ENCODE measurements at regions not wholly inside any gene's neighbourhood (a gene's known extent, or its start where the extent isn't known, plus 50 kb on each side); places are given as distances from the start of the nearest gene placed in this dataset.

DNA sequence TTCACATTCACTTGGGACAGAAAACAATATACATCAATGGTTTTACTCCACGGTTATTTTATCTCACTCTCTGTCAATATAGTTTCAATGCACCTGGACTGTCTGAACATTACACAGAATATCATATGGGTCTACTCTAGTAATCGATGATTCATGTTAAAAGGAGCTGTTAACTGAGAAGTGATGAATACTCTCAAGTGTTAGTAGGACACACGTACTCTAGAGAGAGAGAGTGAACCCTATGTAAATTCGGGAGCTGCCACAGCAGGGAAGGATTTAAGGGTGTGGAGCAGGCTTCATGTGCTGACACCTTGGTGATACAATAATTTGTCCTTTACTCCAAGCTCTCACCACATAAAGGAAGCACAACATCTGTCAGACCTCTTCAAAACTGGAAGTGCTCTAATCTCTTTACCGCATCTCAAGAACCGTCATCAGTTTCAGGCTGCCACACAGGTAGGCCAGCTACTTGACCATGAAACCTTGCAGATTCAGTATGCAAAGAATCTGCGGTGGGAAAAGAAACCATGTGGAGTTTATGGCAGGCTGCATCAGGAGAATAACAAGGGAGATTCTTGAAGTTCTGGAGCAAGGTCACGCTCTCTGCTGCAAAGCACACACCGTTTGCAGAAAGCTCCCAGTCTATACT, 199.2 kb upstream of the TMC3 start:
- no peak overlapping the region for H3K4me3 ChIP-seq (ENCODE audit: low read depth, low read length)
- H3K27me3 ChIP-seq (ENCODE audit: control insufficient read depth, insufficient read depth, low read length): no peaks in the 10 kb centered on the region
- CTCF ChIA-PET: interaction anchor here (0.8 kb wide), 1 partner anchor 10 kb away, joined by 3 read pairs; no protein-coding TSS in a partner anchor
- no peak for DNase-seq (ENCODE audit: low read depth)
- no peaks in the 10 kb centered on the region for H3K36me3 ChIP-seq (ENCODE audit: control insufficient read depth, insufficient read depth, low read length)
- TF ChIP-seq, protein P1, sequence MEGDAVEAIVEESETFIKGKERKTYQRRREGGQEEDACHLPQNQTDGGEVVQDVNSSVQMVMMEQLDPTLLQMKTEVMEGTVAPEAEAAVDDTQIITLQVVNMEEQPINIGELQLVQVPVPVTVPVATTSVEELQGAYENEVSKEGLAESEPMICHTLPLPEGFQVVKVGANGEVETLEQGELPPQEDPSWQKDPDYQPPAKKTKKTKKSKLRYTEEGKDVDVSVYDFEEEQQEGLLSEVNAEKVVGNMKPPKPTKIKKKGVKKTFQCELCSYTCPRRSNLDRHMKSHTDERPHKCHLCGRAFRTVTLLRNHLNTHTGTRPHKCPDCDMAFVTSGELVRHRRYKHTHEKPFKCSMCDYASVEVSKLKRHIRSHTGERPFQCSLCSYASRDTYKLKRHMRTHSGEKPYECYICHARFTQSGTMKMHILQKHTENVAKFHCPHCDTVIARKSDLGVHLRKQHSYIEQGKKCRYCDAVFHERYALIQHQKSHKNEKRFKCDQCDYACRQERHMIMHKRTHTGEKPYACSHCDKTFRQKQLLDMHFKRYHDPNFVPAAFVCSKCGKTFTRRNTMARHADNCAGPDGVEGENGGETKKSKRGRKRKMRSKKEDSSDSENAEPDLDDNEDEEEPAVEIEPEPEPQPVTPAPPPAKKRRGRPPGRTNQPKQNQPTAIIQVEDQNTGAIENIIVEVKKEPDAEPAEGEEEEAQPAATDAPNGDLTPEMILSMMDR (IDR thresholded peaks at IDR 0.05; ENCODE audit: insufficient read depth, low read depth, low read length): no peak
- POLR2A ChIA-PET: no interaction called here

DNA sequence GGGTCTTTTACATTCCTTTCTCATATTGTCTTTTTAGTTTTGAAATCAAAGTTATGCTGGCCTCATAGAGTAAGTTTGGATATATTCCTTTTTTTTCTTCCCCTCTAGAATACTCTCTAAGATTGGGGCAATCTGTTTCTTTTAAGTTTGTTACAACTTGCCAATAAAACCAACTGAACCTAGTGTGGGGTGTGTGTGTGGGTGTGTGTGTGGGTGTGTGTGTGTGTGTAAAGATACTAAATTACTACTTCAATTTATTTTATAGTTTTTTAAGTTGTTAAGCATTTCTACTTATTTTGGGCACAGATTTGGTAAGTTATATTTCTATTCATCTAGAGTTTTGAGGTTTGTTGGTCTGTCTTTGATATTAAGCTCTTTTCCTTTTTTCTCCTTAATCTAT, 198.2 kb upstream of the TMC3 start:
- CTCF ChIA-PET: no interaction called here
- TF ChIP-seq, protein P1 (IDR thresholded peaks at IDR 0.05; ENCODE audit: insufficient read depth, low read depth, low read length): no peak
- POLR2A ChIA-PET: no interaction called here
- no peak for DNase-seq (ENCODE audit: low read depth)
- Histone ChIP-seq H3K36me3 (ENCODE audit: control insufficient read depth, insufficient read depth, low read length) (no peaks in the 10 kb centered on the region), H3K4me3 (ENCODE audit: low read depth, low read length) (no peak overlapping the region), H3K27me3 (ENCODE audit: control insufficient read depth, insufficient read depth, low read length) (no peaks in the 10 kb centered on the region)

DNA sequence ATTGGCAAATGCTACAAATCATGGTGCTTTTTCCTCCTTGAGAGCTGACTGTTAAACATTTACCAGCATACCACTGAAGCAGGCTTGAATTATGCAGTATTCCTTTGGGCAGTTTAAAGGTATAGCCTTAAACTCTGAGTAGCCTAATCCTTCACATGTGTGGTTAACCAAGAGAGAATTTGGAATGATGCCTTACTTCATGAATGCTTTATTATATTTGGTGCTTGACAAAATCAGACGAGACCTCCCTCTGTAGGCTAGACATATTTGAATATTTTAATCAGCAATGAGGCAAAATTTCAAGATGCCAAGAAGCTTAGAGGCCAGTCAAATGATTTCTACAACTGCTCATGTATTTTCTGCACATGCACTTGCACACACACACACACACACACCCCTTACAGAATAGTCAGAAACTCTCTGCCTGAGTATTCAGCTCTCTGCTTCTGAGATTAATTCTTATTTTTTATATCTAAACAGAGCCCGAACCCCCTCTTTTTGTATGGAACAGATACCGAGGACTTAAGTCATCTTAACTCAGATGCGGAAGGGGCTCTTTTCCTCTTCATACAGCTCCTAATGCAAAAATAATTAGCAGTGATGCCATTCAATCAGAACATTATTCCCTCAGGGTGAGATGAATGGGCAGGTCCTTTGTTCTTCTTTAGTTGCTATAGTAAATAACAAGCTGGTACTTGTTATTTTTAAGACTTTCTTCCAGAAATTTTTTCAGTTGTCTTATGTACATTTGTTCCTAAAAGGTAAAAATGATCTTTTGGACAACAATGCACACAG, 195.5 kb upstream of the TMC3 start:
- DNase-seq (ENCODE audit: low read depth): no peak
- TF ChIP-seq, protein P1 (IDR thresholded peaks at IDR 0.05; ENCODE audit: insufficient read depth, low read depth, low read length): no peak
- CTCF ChIA-PET: no interaction called here
- no peaks in the 10 kb centered on the region for H3K36me3 ChIP-seq (ENCODE audit: control insufficient read depth, insufficient read depth, low read length)
- H3K4me3 ChIP-seq (ENCODE audit: low read depth, low read length): no peak overlapping the region
- POLR2A ChIA-PET: no interaction called here
- H3K27me3 ChIP-seq (ENCODE audit: control insufficient read depth, insufficient read depth, low read length): no peaks in the 10 kb centered on the region

DNA sequence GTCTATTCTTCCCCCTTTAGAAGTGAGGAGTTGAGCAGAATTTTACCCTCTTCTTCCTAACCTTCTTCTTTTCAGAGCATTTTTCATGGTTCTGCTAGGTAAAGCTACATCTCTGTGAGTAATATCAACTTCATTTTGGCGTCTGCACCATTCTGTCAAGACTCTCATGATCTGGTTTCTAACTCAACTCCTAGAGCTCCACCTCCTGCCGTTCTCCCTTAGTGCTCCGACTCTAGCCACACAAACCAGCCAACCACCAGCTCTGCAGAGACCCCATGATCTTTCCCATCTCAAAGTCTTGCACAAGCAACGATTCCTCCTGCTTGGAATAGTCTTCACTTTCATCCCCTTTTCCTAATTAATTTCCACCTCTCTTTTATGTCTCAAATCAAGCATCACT, 193.9 kb upstream of the TMC3 start:
- ChIA-PET POLR2A (no interaction called here), CTCF (no interaction called here)
- TF ChIP-seq, protein P1 (IDR thresholded peaks at IDR 0.05; ENCODE audit: insufficient read depth, low read depth, low read length): no peak

DNA sequence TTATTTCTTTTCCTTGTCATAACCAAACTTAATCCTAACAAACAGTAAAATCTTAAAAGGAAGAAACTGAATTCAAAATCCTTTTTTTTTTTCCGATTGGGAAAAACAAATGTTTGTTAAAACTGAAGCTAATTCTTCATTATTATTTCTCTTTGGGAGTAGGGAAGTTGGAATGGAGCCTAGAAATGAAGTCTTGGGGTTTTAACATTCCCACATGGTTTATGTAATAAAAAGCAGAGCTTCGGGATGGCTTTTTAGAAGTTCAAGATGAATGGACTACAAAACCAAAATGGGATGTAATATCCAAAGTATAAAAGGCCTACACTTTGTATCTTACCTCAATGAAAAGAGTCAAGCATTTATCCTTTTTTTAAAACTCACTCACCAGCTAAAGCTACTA, 189.0 kb upstream of the TMC3 start:
- no peak for DNase-seq (ENCODE audit: low read depth)
- TF ChIP-seq, protein P1 (IDR thresholded peaks at IDR 0.05; ENCODE audit: insufficient read depth, low read depth, low read length): no peak
- Histone ChIP-seq H3K27me3 (ENCODE audit: control insufficient read depth, insufficient read depth, low read length) (no peaks in the 10 kb centered on the region), H3K4me3 (ENCODE audit: low read depth, low read length) (no peak overlapping the region), H3K36me3 (ENCODE audit: control insufficient read depth, insufficient read depth, low read length) (no peaks in the 10 kb centered on the region)
- ChIA-PET CTCF (interaction anchor here (0.5 kb wide), 1 partner anchor 10 kb away, joined by 3 read pairs; no protein-coding TSS in a partner anchor), POLR2A (no interaction called here)

More for the DNA sequence above, 193.9 kb upstream of the TMC3 start:
- no peak for DNase-seq (ENCODE audit: low read depth)
- Histone ChIP-seq H3K27me3 (ENCODE audit: control insufficient read depth, insufficient read depth, low read length) (no peaks in the 10 kb centered on the region), H3K36me3 (ENCODE audit: control insufficient read depth, insufficient read depth, low read length) (no peaks in the 10 kb centered on the region), H3K4me3 (ENCODE audit: low read depth, low read length) (no peak overlapping the region)
